ENCODE measurements at regions not wholly inside any gene's neighbourhood (a gene's known extent, or its start where the extent isn't known, plus 50 kb on each side); places are given as distances from the start of the nearest gene placed in this dataset.
"Not testable (repeated sequence)": the region's sequence is repeated elsewhere in the genome, so short reads cannot be mapped to it uniquely, and the experiment has no call there.

GRCh38 chr4:20196476-20196875 lies 55.2 kb upstream of the SLIT2 start:
- in situ Hi-C loops (cut with MboI; ENCODE audit: low sequenced_read_pairs) = loop anchor here (25.0 kb wide), 1 partner anchor 109 kb away; no protein-coding TSS in a partner anchor

GRCh38 chr4:20195071-20195885 lies 56.4 kb upstream of the SLIT2 start:
- in situ Hi-C loops (cut with MboI; ENCODE audit: low sequenced_read_pairs) = loop anchor here (25.0 kb wide), 1 partner anchor 108 kb away; no protein-coding TSS in a partner anchor

GRCh38 chr4:20194123-20195013 lies 57.3 kb upstream of the SLIT2 start:
- in situ Hi-C loops (cut with MboI; ENCODE audit: low sequenced_read_pairs) = loop anchor here (25.0 kb wide), 1 partner anchor 107 kb away; no protein-coding TSS in a partner anchor

- in situ Hi-C loops (cut with MboI; ENCODE audit: low sequenced_read_pairs) = loop anchor here (25.0 kb wide), 1 partner anchor 106 kb away; no protein-coding TSS in a partner anchor
Observed at GRCh38 chr4:20193141-20193936, 58.4 kb upstream of the SLIT2 start.

- in situ Hi-C loops (cut with MboI; ENCODE audit: low sequenced_read_pairs) = loop anchor here (25.0 kb wide), 1 partner anchor 105 kb away; no protein-coding TSS in a partner anchor
Observed at GRCh38 chr4:20192736-20193135, 59.0 kb upstream of the SLIT2 start.

- in situ Hi-C loops (cut with MboI; ENCODE audit: low sequenced_read_pairs) = loop anchor here (25.0 kb wide), 1 partner anchor 98 kb away; no protein-coding TSS in a partner anchor
Observed at GRCh38 chr4:20185103-20185502, 66.6 kb upstream of the SLIT2 start.

GRCh38 chr4:20183131-20183530 lies 68.6 kb upstream of the SLIT2 start:
- in situ Hi-C loops (cut with MboI; ENCODE audit: low sequenced_read_pairs) = loop anchor here (25.0 kb wide), 1 partner anchor 96 kb away; no protein-coding TSS in a partner anchor

GRCh38 chr4:20181926-20182325 lies 69.8 kb upstream of the SLIT2 start:
- in situ Hi-C loops (cut with MboI; ENCODE audit: low sequenced_read_pairs) = loop anchor here (25.0 kb wide), 1 partner anchor 95 kb away; no protein-coding TSS in a partner anchor

- in situ Hi-C loops (cut with MboI; ENCODE audit: low sequenced_read_pairs) = loop anchor here (25.0 kb wide), 1 partner anchor 93 kb away; no protein-coding TSS in a partner anchor
Observed at GRCh38 chr4:20180509-20180908, 71.2 kb upstream of the SLIT2 start.

GRCh38 chr4:20178902-20179576 lies 72.7 kb upstream of the SLIT2 start:
- in situ Hi-C loops (cut with MboI; ENCODE audit: low sequenced_read_pairs) = loop anchor here (25.0 kb wide), 1 partner anchor 92 kb away; no protein-coding TSS in a partner anchor

- in situ Hi-C loops (cut with MboI; ENCODE audit: low sequenced_read_pairs) = loop anchor here (25.0 kb wide), 1 partner anchor 90 kb away; no protein-coding TSS in a partner anchor
Observed at GRCh38 chr4:20176881-20177280, 74.8 kb upstream of the SLIT2 start.

- in situ Hi-C loops (cut with MboI; ENCODE audit: low sequenced_read_pairs) = no loop called here
Observed at GRCh38 chr4:20172070-20172760, 79.5 kb upstream of the SLIT2 start.

GRCh38 chr4:20166544-20166943 lies 85.2 kb upstream of the SLIT2 start:
- in situ Hi-C loops (cut with MboI; ENCODE audit: low sequenced_read_pairs) = no loop called here

- in situ Hi-C loops (cut with MboI; ENCODE audit: low sequenced_read_pairs) = no loop called here
Observed at GRCh38 chr4:20159516-20159915, 92.2 kb upstream of the SLIT2 start.

GRCh38 chr4:20158195-20158594 lies 93.5 kb upstream of the SLIT2 start:
- in situ Hi-C loops (cut with MboI; ENCODE audit: low sequenced_read_pairs) = no loop called here

- in situ Hi-C loops (cut with MboI; ENCODE audit: low sequenced_read_pairs) = no loop called here
Observed at GRCh38 chr4:20151436-20151835, 100.3 kb upstream of the SLIT2 start.

GRCh38 chr4:20149143-20149542 lies 102.6 kb upstream of the SLIT2 start:
- in situ Hi-C loops (cut with MboI; ENCODE audit: low sequenced_read_pairs) = not testable (repeated sequence)

- in situ Hi-C loops (cut with MboI; ENCODE audit: low sequenced_read_pairs) = no loop called here
Observed at GRCh38 chr4:20137176-20137575, 114.5 kb upstream of the SLIT2 start.

GRCh38 chr4:20127626-20128025 lies 124.1 kb upstream of the SLIT2 start:
- in situ Hi-C loops (cut with MboI; ENCODE audit: low sequenced_read_pairs) = no loop called here

All from HL-60/S4 (cell line).